Activated naive CD4-positive, alpha-beta T cell treated with anti-CD3 and anti-CD28 coated beads, Interleukin-2, amount 50 U/mL, for 24 hours (primary cell): ENCODE measurements at regions not wholly inside any gene's neighbourhood (a gene's known extent, or its start where the extent isn't known, plus 50 kb on each side); places are given as distances from the start of the nearest gene placed in this dataset.

Source experiments
- H3K27ac Mint-ChIP-seq: one replicate; pipeline ENCODE4 v1.8.0; 2021; ENCODE audit warnings: mild to moderate bottlenecking, mixed read lengths
- H3K27me3 Mint-ChIP-seq: one replicate; pipeline ENCODE4 v1.8.0; 2021; ENCODE audit warnings: mixed read lengths
- H3K36me3 Mint-ChIP-seq: one replicate; pipeline ENCODE4 v1.8.0; 2021; ENCODE audit warnings: mixed read lengths
- H3K4me1 Mint-ChIP-seq: one replicate; pipeline ENCODE4 v1.8.0; 2021; ENCODE audit warnings: mixed read lengths
- H3K4me3 Mint-ChIP-seq: one replicate; pipeline ENCODE4 v1.8.0; 2021; ENCODE audit warnings: mild to moderate bottlenecking, mixed read lengths
- H3K9me3 Mint-ChIP-seq: one replicate; pipeline ENCODE4 v1.8.0; 2021; ENCODE audit warnings: mixed read lengths

DNA sequence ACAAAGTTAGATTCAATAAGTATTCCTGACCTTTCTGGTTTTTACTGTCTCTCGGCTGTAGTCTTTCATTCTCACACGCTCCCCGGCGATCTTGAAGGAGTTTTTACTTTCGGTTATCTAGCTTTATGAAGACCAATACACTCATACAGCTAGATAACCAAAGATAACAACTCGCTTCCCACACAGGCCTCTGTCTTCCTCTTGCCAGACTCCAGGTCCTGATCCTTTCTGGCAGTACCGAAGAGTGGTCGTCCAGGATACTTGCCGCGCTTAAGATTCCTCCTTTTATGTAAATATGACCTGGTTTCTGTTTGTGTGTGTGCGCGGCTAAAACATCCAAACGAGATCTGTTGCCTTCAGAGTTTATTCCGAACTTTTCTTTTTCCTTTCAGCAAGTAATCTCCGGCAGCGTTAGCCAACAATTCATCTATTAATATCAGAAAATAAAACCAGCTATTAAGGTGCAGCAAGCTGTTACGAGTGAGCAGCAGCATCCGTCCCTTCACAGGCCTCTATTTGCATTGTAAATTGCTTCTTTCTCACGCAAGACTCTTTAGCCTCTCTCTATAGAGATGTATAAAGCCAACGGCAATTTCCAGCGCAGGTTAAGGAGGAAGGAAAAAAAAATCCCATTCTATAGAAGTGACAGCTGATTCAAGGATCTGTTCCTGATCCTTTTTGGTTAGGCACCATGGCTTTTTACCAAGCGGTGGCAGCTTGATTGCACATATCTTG is 216.1 kb downstream of the MEF2C start:
- Mint-ChIP-seq H3K4me3 (peak overlapping the region; percentile 84), H3K27ac (no peak overlapping the region), H3K9me3 (peaks cover 30% of the 10 kb centered on the region), H3K4me1 (peaks cover 31% of the 10 kb centered on the region), H3K27me3 (peaks cover 76% of the 10 kb centered on the region), H3K36me3 (peaks cover 12% of the 10 kb centered on the region)

GRCh38 chr5:88665750-88666215 is 217.2 kb downstream of the MEF2C start:
- peaks cover 15% of the 10 kb centered on the region for H3K36me3 Mint-ChIP-seq
- H3K4me1 Mint-ChIP-seq = peaks cover 35% of the 10 kb centered on the region
- peak overlapping the region; percentile 84 for H3K4me3 Mint-ChIP-seq
- no peak overlapping the region for H3K27ac Mint-ChIP-seq
- peaks cover 30% of the 10 kb centered on the region for H3K9me3 Mint-ChIP-seq
- peaks cover 74% of the 10 kb centered on the region for H3K27me3 Mint-ChIP-seq

DNA sequence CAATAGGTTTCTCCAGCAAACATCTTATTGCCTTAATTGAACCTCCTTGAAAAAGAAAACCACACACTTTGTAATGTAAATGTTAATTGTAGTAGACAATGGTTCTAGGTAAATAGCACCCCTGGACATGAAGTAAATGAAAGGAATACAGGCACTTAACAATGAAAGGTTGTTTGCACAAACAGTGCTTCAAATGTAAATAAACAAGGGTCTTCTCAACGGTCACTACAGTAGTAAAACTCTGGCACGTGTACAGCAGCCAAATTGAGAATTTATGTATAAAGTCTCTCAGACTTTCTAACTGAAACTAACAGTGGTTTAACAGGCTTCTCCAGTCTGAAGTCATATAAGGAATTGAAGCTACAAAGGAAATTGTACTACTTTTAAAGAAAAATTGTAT is 218.3 kb downstream of the MEF2C start:
- no peak overlapping the region for H3K27ac Mint-ChIP-seq
- H3K4me1 Mint-ChIP-seq = peaks cover 39% of the 10 kb centered on the region
- no peak overlapping the region for H3K4me3 Mint-ChIP-seq
- H3K27me3 Mint-ChIP-seq = peaks cover 71% of the 10 kb centered on the region
- H3K36me3 Mint-ChIP-seq = peaks cover 15% of the 10 kb centered on the region
- peaks cover 25% of the 10 kb centered on the region for H3K9me3 Mint-ChIP-seq

DNA sequence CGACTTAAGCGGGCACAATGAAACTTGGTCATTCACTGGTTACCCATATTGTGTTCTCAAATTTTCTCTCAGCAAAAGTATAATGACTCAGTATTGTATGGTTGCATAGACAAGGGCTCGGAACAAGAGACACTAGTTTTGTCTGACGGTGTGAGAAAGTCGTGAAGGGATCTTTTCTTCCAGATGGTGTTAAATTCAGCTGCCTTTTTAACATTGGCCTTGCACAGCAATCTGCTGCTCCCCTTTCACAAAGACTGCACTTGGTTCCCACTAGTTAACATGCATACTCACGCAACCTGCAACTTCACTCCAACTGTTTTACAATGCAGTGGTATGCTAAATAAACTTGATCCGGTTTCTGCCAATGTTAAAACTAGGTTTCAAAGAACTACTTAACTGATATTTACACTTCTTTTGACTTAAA is 219.2 kb downstream of the MEF2C start:
- Mint-ChIP-seq H3K9me3 (peaks cover 25% of the 10 kb centered on the region), H3K27ac (no peak overlapping the region), H3K4me1 (peaks cover 39% of the 10 kb centered on the region), H3K36me3 (peaks cover 15% of the 10 kb centered on the region), H3K4me3 (no peak overlapping the region), H3K27me3 (peaks cover 71% of the 10 kb centered on the region)

GRCh38 chr5:88662846-88663245 is 220.1 kb downstream of the MEF2C start:
- H3K4me1 Mint-ChIP-seq = peaks cover 34% of the 10 kb centered on the region
- H3K36me3 Mint-ChIP-seq = peaks cover 13% of the 10 kb centered on the region
- H3K27ac Mint-ChIP-seq = no peak overlapping the region
- no peak overlapping the region for H3K4me3 Mint-ChIP-seq
- peaks cover 20% of the 10 kb centered on the region for H3K9me3 Mint-ChIP-seq
- peaks cover 69% of the 10 kb centered on the region for H3K27me3 Mint-ChIP-seq

DNA sequence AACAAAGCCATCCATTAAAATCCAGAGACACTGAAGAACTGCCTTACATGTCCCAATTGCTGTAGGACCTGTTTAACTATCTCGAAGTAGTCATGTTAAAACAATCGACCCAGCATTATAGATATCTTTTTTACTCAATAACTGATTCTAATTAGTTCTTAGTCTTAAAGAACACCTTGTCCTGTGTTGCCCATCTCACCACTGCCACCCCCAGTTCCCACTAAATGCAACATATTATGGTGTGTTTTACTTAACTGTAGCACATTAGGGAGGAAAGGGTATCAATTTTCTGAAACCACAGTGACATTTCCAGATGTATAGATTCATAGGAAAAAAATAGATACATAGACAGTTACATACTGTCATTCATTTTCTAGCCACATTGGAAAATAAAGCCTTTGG is 221.2 kb downstream of the MEF2C start:
- peaks cover 23% of the 10 kb centered on the region for H3K4me1 Mint-ChIP-seq
- H3K4me3 Mint-ChIP-seq = no peak overlapping the region
- no peak overlapping the region for H3K27ac Mint-ChIP-seq
- peaks cover 62% of the 10 kb centered on the region for H3K27me3 Mint-ChIP-seq
- peaks cover 20% of the 10 kb centered on the region for H3K9me3 Mint-ChIP-seq
- peaks cover 13% of the 10 kb centered on the region for H3K36me3 Mint-ChIP-seq

- H3K4me3 Mint-ChIP-seq = peak overlapping the region; percentile 77
- no peak overlapping the region for H3K27ac Mint-ChIP-seq
- peaks cover 17% of the 10 kb centered on the region for H3K4me1 Mint-ChIP-seq
- peaks cover 9% of the 10 kb centered on the region for H3K36me3 Mint-ChIP-seq
- H3K27me3 Mint-ChIP-seq = peaks cover 60% of the 10 kb centered on the region
- peaks cover 14% of the 10 kb centered on the region for H3K9me3 Mint-ChIP-seq
Observed at GRCh38 chr5:88660947-88661805, 221.8 kb downstream of the MEF2C start.

DNA sequence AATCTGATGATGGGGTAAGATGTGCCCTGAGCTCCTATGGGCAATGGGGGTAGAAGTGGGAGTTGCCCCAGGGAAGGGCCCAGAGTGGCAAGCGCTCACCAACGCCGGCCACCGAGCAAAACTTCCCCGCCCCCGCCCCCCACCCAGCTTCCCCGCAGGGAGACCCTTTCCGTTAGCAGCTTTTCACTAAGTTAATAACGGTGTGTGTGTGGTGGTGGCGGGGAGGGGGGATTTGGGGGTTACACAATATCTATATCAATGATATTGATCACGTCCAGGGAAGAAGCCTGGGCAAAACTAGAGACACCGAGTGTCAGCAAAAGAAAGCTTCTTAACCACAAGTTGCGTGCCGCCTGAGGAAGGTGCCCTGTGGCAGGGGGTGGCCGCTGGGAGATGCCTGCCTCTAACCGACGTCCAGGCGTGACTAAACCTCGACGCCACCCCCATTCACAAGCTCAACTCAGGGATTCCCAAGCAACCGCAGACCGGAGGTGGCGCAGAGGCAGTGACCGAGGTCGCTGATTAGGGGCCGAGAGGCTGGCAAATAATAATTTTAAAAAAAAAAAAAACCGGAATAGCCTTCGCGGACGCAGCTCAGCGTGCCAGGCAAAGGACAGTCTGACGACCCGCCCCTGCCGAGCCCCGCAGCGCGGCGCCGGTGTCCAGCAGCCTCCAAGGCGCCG is 222.6 kb downstream of the MEF2C start:
- Mint-ChIP-seq H3K36me3 (peaks cover 7% of the 10 kb centered on the region), H3K4me1 (peaks cover 9% of the 10 kb centered on the region), H3K27ac (no peak overlapping the region), H3K27me3 (peaks cover 53% of the 10 kb centered on the region), H3K9me3 (peaks cover 14% of the 10 kb centered on the region), H3K4me3 (no peak overlapping the region)

- no peak overlapping the region for H3K27ac Mint-ChIP-seq
- H3K4me3 Mint-ChIP-seq = no peak overlapping the region
- peaks cover 14% of the 10 kb centered on the region for H3K9me3 Mint-ChIP-seq
- H3K36me3 Mint-ChIP-seq = peaks cover 7% of the 10 kb centered on the region
- H3K27me3 Mint-ChIP-seq = peaks cover 51% of the 10 kb centered on the region
- H3K4me1 Mint-ChIP-seq = peaks cover 9% of the 10 kb centered on the region
Observed at GRCh38 chr5:88659529-88660263, 223.3 kb downstream of the MEF2C start.

- Mint-ChIP-seq H3K4me3 (no peak overlapping the region), H3K4me1 (peaks cover 9% of the 10 kb centered on the region), H3K27ac (no peak overlapping the region), H3K36me3 (peaks cover 7% of the 10 kb centered on the region), H3K27me3 (peaks cover 49% of the 10 kb centered on the region), H3K9me3 (peaks cover 11% of the 10 kb centered on the region)
Observed at GRCh38 chr5:88658886-88659285, 224.1 kb downstream of the MEF2C start.

GRCh38 chr5:88657906-88658775 is 224.8 kb downstream of the MEF2C start:
- peaks cover 5% of the 10 kb centered on the region for H3K9me3 Mint-ChIP-seq
- no peak overlapping the region for H3K4me3 Mint-ChIP-seq
- no peak overlapping the region for H3K27ac Mint-ChIP-seq
- H3K36me3 Mint-ChIP-seq = peaks cover 3% of the 10 kb centered on the region
- H3K27me3 Mint-ChIP-seq = peaks cover 42% of the 10 kb centered on the region
- peaks cover 9% of the 10 kb centered on the region for H3K4me1 Mint-ChIP-seq

GRCh38 chr5:88657136-88657535 is 225.8 kb downstream of the MEF2C start:
- Mint-ChIP-seq H3K27ac (no peak overlapping the region), H3K36me3 (peaks cover 3% of the 10 kb centered on the region), H3K4me1 (peaks cover 9% of the 10 kb centered on the region), H3K27me3 (peaks cover 39% of the 10 kb centered on the region), H3K4me3 (no peak overlapping the region), H3K9me3 (no peaks in the 10 kb centered on the region)

DNA sequence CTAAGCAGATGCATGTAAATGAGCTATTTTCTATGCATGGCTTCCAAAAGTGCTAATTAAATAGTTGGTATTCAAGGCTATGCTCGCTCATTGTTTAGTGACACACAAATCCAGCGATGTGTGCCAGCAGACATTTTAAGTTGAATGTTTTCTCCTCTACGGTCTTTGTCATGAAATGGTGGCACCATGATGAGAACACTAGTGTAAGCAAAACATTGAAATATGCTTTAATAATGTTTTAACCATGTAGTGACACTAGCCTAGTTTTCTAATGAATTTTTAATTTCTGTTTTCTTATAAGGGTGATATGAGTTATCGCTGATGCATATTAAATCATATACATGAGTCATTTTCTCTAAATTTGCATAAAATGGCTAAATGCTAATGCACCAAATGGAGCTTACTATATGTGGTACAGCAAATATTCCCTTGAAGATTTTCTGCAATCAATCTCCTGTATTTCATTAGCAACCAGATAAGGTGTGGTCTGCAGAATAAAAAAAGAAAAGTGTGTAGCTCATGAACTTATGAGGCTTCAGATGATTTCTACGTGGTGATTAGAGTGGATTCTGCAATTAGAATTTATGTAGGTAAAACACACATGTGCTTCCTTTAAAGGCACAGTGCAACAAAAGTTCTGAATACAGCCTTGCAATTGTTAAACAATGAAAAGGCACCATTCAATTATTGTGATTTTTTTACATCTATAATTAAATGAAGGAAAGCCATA is 226.6 kb downstream of the MEF2C start:
- Mint-ChIP-seq H3K27me3 (peaks cover 37% of the 10 kb centered on the region), H3K27ac (no peak overlapping the region), H3K4me1 (peaks cover 7% of the 10 kb centered on the region), H3K4me3 (no peak overlapping the region), H3K9me3 (no peaks in the 10 kb centered on the region), H3K36me3 (peaks cover 1% of the 10 kb centered on the region)

GRCh38 chr5:88653471-88653870 is 229.5 kb downstream of the MEF2C start:
- Mint-ChIP-seq H3K4me1 (no peaks in the 10 kb centered on the region), H3K27me3 (peaks cover 28% of the 10 kb centered on the region), H3K27ac (no peak overlapping the region), H3K36me3 (no peaks in the 10 kb centered on the region), H3K4me3 (no peak overlapping the region), H3K9me3 (no peaks in the 10 kb centered on the region)
